Common myeloid progenitor, CD34-positive (primary cell): ENCODE measurements at regions not wholly inside any gene's neighbourhood (a gene's known extent, or its start where the extent isn't known, plus 50 kb on each side); places are given as distances from the start of the nearest gene placed in this dataset.

Experiments used
- CTCF ChIA-PET: fragments of 350-600 bp; sonication (Branson Sonifier 250); formaldehyde crosslinking; loops from one replicate; lab custom pipeline; 2021; ENCODE audit warnings: antibody characterized with exemption; lab: Charles Lee
- POLR2A ChIA-PET: fragments of 350-600 bp; sonication (Branson Sonifier 250); formaldehyde crosslinking; loops from one replicate; lab custom pipeline; 2021; ENCODE audit warnings: antibody characterized with exemption; lab: Charles Lee
- DNase-seq, 3 donors: peaks; one replicate each; pipeline versions ENCODE4 v3.0.0 to v3.0.0-alpha.2; 2013
- H3K27ac ChIP-seq, 2 experiments: 1 replicate in 1 of 2; 2 replicates in 1 of 2; pipeline ENCODE4 v1.7.0; 2013; ENCODE audit warnings: inconsistent platforms in 2 of 2, low read length in 2 of 2, mild to moderate bottlenecking in 2 of 2, low read depth in 1 of 2, moderate library complexity in 1 of 2; ENCODE audit not compliant: severe bottlenecking in 2 of 2, insufficient read depth in 1 of 2, poor library complexity in 1 of 2
- H3K27me3 ChIP-seq, 5 experiments: replicated peaks in 2 of 5; 1 replicate in 3 of 5; 2 replicates in 2 of 5; pipeline versions ENCODE4 v1.6.1 to v1.7.0; 2013; ENCODE audit warnings: low read length in 4 of 5, mild to moderate bottlenecking in 2 of 5, moderate library complexity in 2 of 5, inconsistent platforms in 1 of 5; ENCODE audit not compliant: insufficient read depth in 5 of 5, control insufficient read depth in 4 of 5
- H3K36me3 ChIP-seq, 4 experiments: 1 replicate in 2 of 4; 2 replicates in 2 of 4; pipeline versions ENCODE4 v1.6.1 to v1.7.0; 2013; ENCODE audit warnings: low read length in 3 of 4, control low read depth in 1 of 4, mild to moderate bottlenecking in 1 of 4; ENCODE audit not compliant: control insufficient read depth in 4 of 4, insufficient read depth in 4 of 4
- H3K4me1 ChIP-seq, 4 experiments: 1 replicate in 3 of 4; 2 replicates in 1 of 4; pipeline versions ENCODE4 v1.6.1 to v1.7.1; 2013; ENCODE audit warnings: low read length in 3 of 4, mild to moderate bottlenecking in 3 of 4, control low read depth in 1 of 4, inconsistent platforms in 1 of 4, moderate library complexity in 1 of 4; ENCODE audit not compliant: control insufficient read depth in 4 of 4, insufficient read depth in 4 of 4; ENCODE audit errors: control extremely low read depth in 1 of 4
- H3K4me3 ChIP-seq, 7 experiments: 1 replicate in 4 of 7; 2 replicates in 3 of 7; pipeline versions ENCODE4 v1.5.1 to v1.7.0; 2013; ENCODE audit warnings: mild to moderate bottlenecking in 7 of 7, low read length in 6 of 7, moderate library complexity in 6 of 7, inconsistent platforms in 2 of 7, low read depth in 2 of 7, control low read depth in 1 of 7; ENCODE audit not compliant: insufficient read depth in 4 of 7, control insufficient read depth in 1 of 7; ENCODE audit errors: extremely low read depth in 1 of 7
- H3K9me3 ChIP-seq, 5 experiments: 1 replicate in 4 of 5; 2 replicates in 1 of 5; pipeline versions ENCODE4 v1.6.1 to v1.7.1; 2013; ENCODE audit warnings: low read length in 4 of 5, mild to moderate bottlenecking in 2 of 5, inconsistent platforms in 1 of 5, low read depth in 1 of 5, moderate library complexity in 1 of 5; ENCODE audit not compliant: control insufficient read depth in 4 of 5, insufficient read depth in 2 of 5; ENCODE audit errors: control extremely low read depth in 1 of 5
- WGBS: methylation state at CpG from one replicate; pipeline ENCODE4 v1.1.5; 2013; ENCODE audit not compliant: insufficient coverage; 5-methylcytosine and 5-hydroxymethylcytosine counted together

DNA sequence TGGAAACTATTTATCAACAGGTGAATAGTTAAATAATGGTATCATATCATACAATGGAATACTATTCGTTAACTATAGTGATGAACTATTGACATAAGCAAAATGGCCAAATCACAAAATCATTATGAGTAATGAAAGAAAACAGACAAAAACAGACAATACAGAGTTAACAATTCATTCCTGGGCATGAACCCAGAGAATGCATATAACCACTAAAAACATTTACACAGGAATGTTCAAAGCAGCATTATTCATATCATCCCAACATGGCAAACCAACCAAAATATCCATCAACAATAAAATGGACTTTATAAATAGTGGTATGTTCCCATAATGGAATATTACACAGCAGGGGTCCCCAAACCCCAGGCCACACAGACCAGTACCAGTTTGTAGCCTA is 131.2 kb upstream of the CYP1B1 start:
- peaks cover 0 to 9% (median 3%) of the 10 kb centered on the region in 5 experiments for H3K9me3 ChIP-seq
- CTCF ChIA-PET: no interaction called here
- DNase-seq: no peak
- no peak overlapping the region for H3K4me3 ChIP-seq
- H3K27me3 ChIP-seq: peaks cover 6 to 39% (median 13%) of the 10 kb centered on the region in 5 experiments
- H3K4me1 ChIP-seq: no peaks in the 10 kb centered on the region
- no peaks in the 10 kb centered on the region for H3K36me3 ChIP-seq
- no peak overlapping the region for H3K27ac ChIP-seq
- WGBS: 83% methylated on average over 1 of the region's 1 CpG
- POLR2A ChIA-PET: no interaction called here

GRCh38 chr2:38203446-38203810 is 127.5 kb upstream of the CYP1B1 start:
- Histone ChIP-seq H3K27me3 (peaks cover 14 to 63% (median 26%) of the 10 kb centered on the region in 5 experiments), H3K4me1 (no peaks in the 10 kb centered on the region), H3K27ac (no peak overlapping the region), H3K36me3 (no peaks in the 10 kb centered on the region), H3K4me3 (no peak overlapping the region), H3K9me3 (peaks cover 0 to 2% (median 0%) of the 10 kb centered on the region in 5 experiments)
- ChIA-PET CTCF (interaction anchor here (0.8 to 1.2 kb wide), 2 partner anchors 68 to 135 kb away, joined by 3 to 4 read pairs; no protein-coding TSS in a partner anchor), POLR2A (no interaction called here)
- no peak for DNase-seq
- 100% methylated on average over 8 of the region's 9 CpGs for WGBS

DNA sequence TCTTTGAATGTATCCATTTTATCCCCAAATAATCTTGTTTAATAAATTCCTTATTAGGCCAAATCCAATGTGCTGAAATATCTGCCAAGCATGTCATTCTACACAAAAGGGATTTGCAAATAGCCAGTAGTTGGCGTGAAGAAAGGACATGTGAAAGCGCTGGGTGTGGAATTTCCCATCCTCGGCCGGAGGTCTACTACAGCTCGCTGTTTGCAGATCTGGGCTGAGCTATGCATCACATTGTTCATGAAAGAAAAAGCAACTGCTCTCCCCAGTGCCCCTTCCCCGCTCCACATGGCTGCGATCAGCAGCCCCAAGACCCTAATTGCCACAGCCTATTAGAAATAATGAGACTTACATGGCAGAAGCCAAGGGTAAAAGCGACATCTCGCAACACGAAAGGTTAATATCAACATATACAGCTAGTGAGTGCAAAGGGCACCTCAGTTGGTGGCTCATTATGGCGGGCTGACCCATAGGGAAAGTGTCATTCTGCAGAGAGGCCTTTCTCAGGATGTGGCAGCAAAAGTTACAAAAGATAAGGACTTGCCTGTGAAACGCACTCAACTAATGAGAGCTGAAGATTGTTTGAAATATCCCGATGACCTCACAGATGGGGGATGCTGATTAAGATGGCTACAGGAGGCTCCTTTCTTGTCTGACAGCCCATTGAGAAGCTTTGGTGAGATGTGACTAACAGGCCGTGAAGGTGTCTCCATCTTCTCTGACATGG is 126.9 kb upstream of the CYP1B1 start:
- H3K4me1 ChIP-seq: no peaks in the 10 kb centered on the region
- no peak overlapping the region for H3K4me3 ChIP-seq
- H3K27ac ChIP-seq: no peak overlapping the region
- POLR2A ChIA-PET: no interaction called here
- peaks cover 0 to 2% (median 0%) of the 10 kb centered on the region in 5 experiments for H3K9me3 ChIP-seq
- DNase-seq: peak; percentile 7 to 38 (median 16)
- H3K27me3 ChIP-seq: peaks cover 13 to 65% (median 28%) of the 10 kb centered on the region in 5 experiments
- 78% methylated on average over 14 of the region's 14 CpGs for WGBS
- CTCF ChIA-PET: interaction anchor here (0.8 kb wide), 1 partner anchor 136 kb away, joined by 3 read pairs; no protein-coding TSS in a partner anchor
- no peaks in the 10 kb centered on the region for H3K36me3 ChIP-seq

DNA sequence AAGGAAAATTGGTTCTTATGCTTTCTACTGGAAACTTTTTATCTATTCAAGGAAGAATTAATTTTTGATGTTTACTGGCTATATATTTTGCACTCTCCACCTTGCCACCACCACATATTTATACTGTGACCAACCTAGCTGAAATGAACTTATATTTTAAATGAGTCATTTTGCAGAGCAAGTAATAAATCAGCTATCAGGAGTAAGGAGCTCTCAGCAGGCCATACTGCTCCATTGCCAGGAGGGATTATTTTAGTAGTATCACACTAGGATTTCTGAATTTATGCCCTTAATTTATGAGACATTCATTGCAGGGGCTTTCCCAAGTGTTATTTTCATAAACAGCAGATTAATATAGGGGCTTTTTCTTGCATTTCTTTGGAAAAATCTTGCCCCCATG is 125.8 kb upstream of the CYP1B1 start:
- Histone ChIP-seq H3K9me3 (peaks cover 0 to 2% (median 0%) of the 10 kb centered on the region in 5 experiments), H3K4me1 (no peaks in the 10 kb centered on the region), H3K36me3 (no peaks in the 10 kb centered on the region), H3K4me3 (no peak overlapping the region), H3K27me3 (peaks cover 14 to 68% (median 25%) of the 10 kb centered on the region in 5 experiments), H3K27ac (no peak overlapping the region)
- POLR2A ChIA-PET: no interaction called here
- CTCF ChIA-PET: no interaction called here
- no peak for DNase-seq

DNA sequence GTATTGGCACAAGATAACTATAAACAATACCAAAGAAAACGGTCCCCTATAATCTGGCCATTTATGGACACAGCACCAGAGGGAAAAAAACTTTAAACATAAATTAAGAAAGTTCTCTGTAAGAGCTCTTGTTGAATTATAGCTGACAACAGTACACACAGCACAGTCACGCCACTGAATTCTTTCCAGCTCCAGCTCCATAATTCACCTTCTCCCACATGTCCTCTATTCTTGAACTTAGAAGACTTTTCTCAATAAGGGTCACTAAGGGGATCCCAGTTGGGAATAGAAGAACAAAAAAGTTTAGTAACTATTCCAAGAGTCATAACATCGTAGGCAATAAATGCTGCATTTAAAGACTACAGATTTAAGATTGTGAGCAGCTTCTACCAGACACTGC is 124.6 kb upstream of the CYP1B1 start:
- no peak overlapping the region for H3K4me3 ChIP-seq
- DNase-seq: no peak
- WGBS: 92% methylated on average over 2 of the region's 3 CpGs
- ChIA-PET POLR2A (no interaction called here), CTCF (no interaction called here)
- H3K36me3 ChIP-seq: no peaks in the 10 kb centered on the region
- peaks cover 14 to 80% (median 27%) of the 10 kb centered on the region in 5 experiments for H3K27me3 ChIP-seq
- H3K27ac ChIP-seq: no peak overlapping the region
- peaks cover 0 to 2% (median 0%) of the 10 kb centered on the region in 5 experiments for H3K9me3 ChIP-seq
- H3K4me1 ChIP-seq: no peaks in the 10 kb centered on the region

GRCh38 chr2:38199127-38199526 is 123.2 kb upstream of the CYP1B1 start:
- Histone ChIP-seq H3K9me3 (peaks cover 0 to 2% (median 0%) of the 10 kb centered on the region in 5 experiments), H3K4me3 (no peak overlapping the region), H3K4me1 (no peaks in the 10 kb centered on the region), H3K27ac (no peak overlapping the region), H3K27me3 (peaks cover 12 to 84% (median 30%) of the 10 kb centered on the region in 5 experiments), H3K36me3 (no peaks in the 10 kb centered on the region)
- POLR2A ChIA-PET: no interaction called here
- CTCF ChIA-PET: no interaction called here
- DNase-seq: no peak
- no CpG with 5 or more reads among the region's 1 CpG for WGBS

DNA sequence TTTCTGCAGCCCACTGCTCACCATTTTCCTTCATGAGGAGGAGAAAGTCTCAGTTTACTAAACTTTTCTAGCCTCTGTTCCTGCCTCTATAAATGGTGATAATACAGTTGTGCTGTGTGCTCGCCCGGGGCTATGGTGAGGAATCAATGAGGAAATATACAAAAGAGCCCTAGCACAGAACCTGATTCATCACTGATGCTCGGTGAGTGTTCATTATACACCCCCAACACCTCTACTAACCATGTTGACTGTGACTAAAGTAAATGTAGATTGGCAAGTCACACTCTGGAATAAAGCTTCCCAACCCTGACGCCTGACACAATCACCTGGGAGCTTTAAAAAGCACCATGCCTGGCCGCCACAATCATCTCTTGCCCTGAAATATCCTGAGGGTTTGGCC is 118.8 kb upstream of the CYP1B1 start:
- no peak for DNase-seq
- 96% methylated on average over 3 of the region's 5 CpGs for WGBS
- H3K36me3 ChIP-seq: no peaks in the 10 kb centered on the region
- peaks cover 0 to 11% (median 3%) of the 10 kb centered on the region in 4 experiments for H3K4me1 ChIP-seq
- ChIA-PET POLR2A (no interaction called here), CTCF (interaction anchor here (0.6 kb wide), 1 partner anchor 342 kb away, joined by 3 read pairs; no protein-coding TSS in a partner anchor)
- H3K27ac ChIP-seq: no peak overlapping the region
- H3K27me3 ChIP-seq: peaks cover 11 to 90% (median 37%) of the 10 kb centered on the region in 5 experiments
- H3K4me3 ChIP-seq: no peak overlapping the region
- no peaks in the 10 kb centered on the region for H3K9me3 ChIP-seq
